AG04450 (cell line): ENCODE measurements at regions not wholly inside any gene's neighbourhood (a gene's known extent, or its start where the extent isn't known, plus 50 kb on each side); places are given as distances from the start of the nearest gene placed in this dataset.
A peak's percentile ranks its signal among the peaks of the same experiment; 100 is the strongest.

Source experiments
- CTCF ChIA-PET: fragments of 300-600, 350-600 bp; formaldehyde crosslinking; extraction: SDS; loops from one replicate; lab custom pipeline; 2022; ENCODE audit warnings: antibody characterized with exemption, inconsistent platforms; lab: Charles Lee
- POLR2A ChIA-PET: fragments of 350-600 bp; formaldehyde crosslinking; extraction: SDS; loops from one replicate; lab custom pipeline; 2021; ENCODE audit warnings: antibody characterized with exemption, inconsistent platforms; lab: Yijun Ruan, JAX
- DNase-seq: peaks from one replicate; pipeline ENCODE4 v3.0.0-alpha.2; 2011; ENCODE audit warnings: low read depth, low spot score
- H3K27ac ChIP-seq: one replicate; pipeline ENCODE4 v1.5.1; 2012; ENCODE audit warnings: low read depth, low read length, control low read depth
- H3K27me3 ChIP-seq: one replicate; pipeline ENCODE4 v1.6.0; 2012; ENCODE audit warnings: low read length; ENCODE audit not compliant: control insufficient read depth, insufficient read depth
- H3K4me3 ChIP-seq: 2 replicates; pipeline ENCODE4 v1.5.1; 2011; ENCODE audit warnings: mild to moderate bottlenecking, low read depth, low read length, control low read depth
- H3K9me3 ChIP-seq: 2 replicates; pipeline ENCODE4 v1.5.1; 2012; ENCODE audit warnings: low read length; ENCODE audit not compliant: control insufficient read depth, insufficient read depth
- TF ChIP-seq, protein P1 (sequence below): IDR thresholded peaks from 2 replicates; pipeline ENCODE4 v1.5.1; 2011; ENCODE audit warnings: low read depth, low read length, control low read depth, inconsistent platforms

DNA sequence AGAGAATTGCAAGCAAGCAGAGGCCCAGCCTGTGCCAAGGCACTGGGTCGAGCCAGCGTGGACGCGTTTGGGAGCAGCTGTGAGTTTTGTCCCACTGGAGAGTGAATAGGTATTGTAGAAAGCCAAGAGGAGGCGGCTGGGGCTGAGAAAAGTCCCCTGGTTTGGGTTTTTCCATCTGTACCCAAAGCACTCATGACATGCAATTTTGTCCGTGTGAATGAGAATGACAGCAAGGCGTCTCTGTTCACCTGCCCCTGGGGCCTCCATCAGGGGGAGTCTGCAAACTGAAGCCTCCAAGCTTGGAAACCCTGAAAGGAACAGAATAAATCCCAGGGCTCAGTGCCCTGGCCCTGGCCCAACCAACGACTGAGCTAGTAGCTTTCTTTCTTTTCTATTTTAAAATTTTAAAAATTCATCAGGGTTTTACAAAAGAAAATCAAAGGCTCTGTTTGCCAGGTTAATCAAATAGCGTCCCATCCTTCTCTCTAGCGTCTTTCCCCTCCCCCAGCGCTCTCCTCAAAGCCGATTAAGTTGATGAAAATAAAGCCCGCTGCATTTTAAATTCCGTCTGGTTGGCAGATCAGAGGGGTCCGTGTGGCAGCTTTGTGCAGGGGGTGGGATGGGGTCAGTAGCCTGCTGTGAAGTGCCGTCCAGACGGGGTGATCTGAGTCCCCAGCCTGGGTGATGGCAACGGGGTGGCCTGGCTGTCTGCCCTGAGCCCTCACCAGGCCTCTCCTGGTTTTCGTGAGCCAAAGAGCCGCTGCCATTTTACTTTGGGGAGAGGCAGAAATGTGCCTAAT lies 171.0 kb downstream of the KATNIP start:
- TF ChIP-seq, protein P1, sequence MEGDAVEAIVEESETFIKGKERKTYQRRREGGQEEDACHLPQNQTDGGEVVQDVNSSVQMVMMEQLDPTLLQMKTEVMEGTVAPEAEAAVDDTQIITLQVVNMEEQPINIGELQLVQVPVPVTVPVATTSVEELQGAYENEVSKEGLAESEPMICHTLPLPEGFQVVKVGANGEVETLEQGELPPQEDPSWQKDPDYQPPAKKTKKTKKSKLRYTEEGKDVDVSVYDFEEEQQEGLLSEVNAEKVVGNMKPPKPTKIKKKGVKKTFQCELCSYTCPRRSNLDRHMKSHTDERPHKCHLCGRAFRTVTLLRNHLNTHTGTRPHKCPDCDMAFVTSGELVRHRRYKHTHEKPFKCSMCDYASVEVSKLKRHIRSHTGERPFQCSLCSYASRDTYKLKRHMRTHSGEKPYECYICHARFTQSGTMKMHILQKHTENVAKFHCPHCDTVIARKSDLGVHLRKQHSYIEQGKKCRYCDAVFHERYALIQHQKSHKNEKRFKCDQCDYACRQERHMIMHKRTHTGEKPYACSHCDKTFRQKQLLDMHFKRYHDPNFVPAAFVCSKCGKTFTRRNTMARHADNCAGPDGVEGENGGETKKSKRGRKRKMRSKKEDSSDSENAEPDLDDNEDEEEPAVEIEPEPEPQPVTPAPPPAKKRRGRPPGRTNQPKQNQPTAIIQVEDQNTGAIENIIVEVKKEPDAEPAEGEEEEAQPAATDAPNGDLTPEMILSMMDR, result no peak
- DNase-seq, result no peak
- no peak overlapping the region for H3K27ac ChIP-seq
- ChIA-PET POLR2A (no interaction called here), CTCF (interaction anchor here (0.6 to 2.3 kb wide), 5 partner anchors 26 to 258 kb away, joined by 3 to 8 read pairs (median 4); no protein-coding TSS in a partner anchor)
- H3K4me3 ChIP-seq, result no peak overlapping the region
- H3K9me3 ChIP-seq, result no peaks in the 10 kb centered on the region
- no peaks in the 10 kb centered on the region for H3K27me3 ChIP-seq

DNA sequence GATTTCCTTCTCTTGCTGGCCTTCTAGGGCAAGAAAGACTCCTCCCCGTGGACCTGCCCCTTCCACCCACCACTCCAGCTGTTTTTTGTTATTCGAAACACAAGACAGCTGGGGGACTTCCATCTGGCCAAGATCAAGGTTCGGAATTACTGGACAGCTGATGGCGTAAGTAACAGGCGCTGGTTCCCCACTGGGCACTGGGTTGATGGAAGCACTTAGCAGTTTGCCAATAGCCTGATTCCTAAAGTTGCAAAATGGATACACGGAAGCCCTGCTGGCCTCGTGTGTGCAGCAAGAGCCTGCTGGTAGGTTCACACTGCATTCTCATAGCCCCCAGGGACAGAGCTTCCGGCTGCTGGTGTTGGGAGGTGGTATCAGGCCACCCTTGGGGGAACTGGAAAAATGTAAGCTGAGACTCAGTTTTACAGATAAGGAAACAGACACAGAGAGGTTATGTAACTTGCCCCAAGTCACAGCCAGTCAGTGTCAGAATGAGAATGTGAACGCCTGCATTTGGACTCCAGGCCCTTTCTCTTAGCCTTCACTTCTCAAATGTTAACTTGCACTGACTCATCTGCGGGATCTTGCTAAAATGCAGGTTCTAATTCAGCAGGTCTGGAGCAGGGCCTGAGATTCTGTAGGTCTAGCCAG lies 171.7 kb downstream of the KATNIP start:
- DNase-seq, result peak; percentile 77
- Histone ChIP-seq H3K9me3 (no peaks in the 10 kb centered on the region), H3K27ac (peak overlapping the region; percentile 65), H3K27me3 (no peaks in the 10 kb centered on the region), H3K4me3 (no peak overlapping the region)
- TF ChIP-seq, protein P1, result no peak
- CTCF ChIA-PET, result interaction anchor here (1.2 kb wide), 1 partner anchor 27 kb away, joined by 4 read pairs; no protein-coding TSS in a partner anchor
- POLR2A ChIA-PET, result no interaction called here

DNA sequence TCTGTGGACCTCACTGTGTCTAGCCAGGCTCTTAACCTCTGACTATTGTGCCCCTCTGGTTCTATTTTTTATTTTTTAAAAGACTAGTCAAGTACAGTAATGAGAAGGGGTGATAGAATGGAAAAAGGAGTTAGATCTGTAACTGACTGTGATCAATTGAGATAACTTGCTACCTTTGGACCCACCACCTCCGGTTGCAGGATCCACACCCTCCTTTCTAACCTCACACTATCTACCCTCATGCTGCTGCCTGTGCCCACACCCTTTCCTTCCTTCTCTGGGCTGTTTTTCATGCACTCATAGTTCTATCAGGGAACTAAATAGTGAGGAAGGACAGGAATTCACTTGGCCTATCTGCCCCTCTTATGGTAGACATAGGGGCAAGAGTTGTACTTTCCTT lies 172.3 kb downstream of the KATNIP start:
- CTCF ChIA-PET, result interaction anchor here (1.4 kb wide), 1 partner anchor 32 kb away, joined by 3 read pairs; no protein-coding TSS in a partner anchor
- no peak overlapping the region for H3K27ac ChIP-seq

DNA sequence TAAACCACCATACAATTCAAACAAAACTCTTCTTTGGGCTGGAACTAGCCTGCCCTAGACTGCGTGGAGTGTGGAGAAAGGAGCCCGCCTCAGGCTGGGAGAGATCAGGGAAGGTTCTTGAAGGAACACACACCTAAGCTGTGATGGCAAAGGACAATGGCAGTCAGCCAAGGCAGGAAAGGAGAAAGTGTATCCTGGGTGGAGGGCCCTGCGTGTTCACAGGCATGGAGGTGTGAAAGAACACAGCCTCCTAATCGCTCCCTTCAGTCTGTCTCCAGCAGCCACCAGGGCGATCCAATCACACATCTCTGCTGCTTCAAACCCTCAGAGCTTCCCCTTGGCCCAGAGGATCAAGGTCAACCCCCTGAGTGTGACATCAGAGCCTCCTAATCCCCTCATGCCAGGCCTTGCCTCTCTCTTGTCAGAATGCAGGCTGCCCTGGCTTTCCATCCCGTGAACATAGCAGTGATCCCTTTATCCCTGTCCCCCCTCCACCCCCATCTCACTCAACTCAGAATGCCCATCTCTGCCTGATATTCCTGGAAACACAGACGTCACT lies 173.0 kb downstream of the KATNIP start:
- DNase-seq, result no peak
- POLR2A ChIA-PET, result no interaction called here
- Histone ChIP-seq H3K27ac (no peak overlapping the region), H3K27me3 (no peaks in the 10 kb centered on the region), H3K4me3 (no peak overlapping the region), H3K9me3 (no peaks in the 10 kb centered on the region)
- CTCF ChIA-PET, result interaction anchor here (1.3 to 1.4 kb wide), 2 partner anchors 33 to 83 kb away, joined by 3 to 4 read pairs; no protein-coding TSS in a partner anchor
- TF ChIP-seq, protein P1, result no peak

More for the DNA sequence above, 172.3 kb downstream of the KATNIP start:
- POLR2A ChIA-PET, result no interaction called here
- DNase-seq, result no peak
- no peaks in the 10 kb centered on the region for H3K9me3 ChIP-seq
- H3K27me3 ChIP-seq, result no peaks in the 10 kb centered on the region
- TF ChIP-seq, protein P1, result no peak
- H3K4me3 ChIP-seq, result no peak overlapping the region
